ENCODE measurements at regions not wholly inside any gene's neighbourhood (a gene's known extent, or its start where the extent isn't known, plus 50 kb on each side); places are given as distances from the start of the nearest gene placed in this dataset.

- no peak for DNase-seq
These were observed 125.7 kb upstream of the DIO3 start for GRCh38 chr14:101435546-101435945.

GRCh38 chr14:101439023-101439422, 122.3 kb upstream of the DIO3 start:
- no peak for DNase-seq

- DNase-seq, result no peak
These were observed 120.8 kb upstream of the DIO3 start for GRCh38 chr14:101440496-101440895.

GRCh38 chr14:101441710-101442109, 119.6 kb upstream of the DIO3 start:
- no peak for DNase-seq

- DNase-seq, result peak; percentile 48
These were observed 118.8 kb upstream of the DIO3 start for GRCh38 chr14:101442451-101442850.

GRCh38 chr14:101444116-101444515, 117.2 kb upstream of the DIO3 start:
- DNase-seq, result no peak

- no peak for DNase-seq
These were observed 116.0 kb upstream of the DIO3 start for GRCh38 chr14:101445278-101445677.

- DNase-seq, result no peak
These were observed 114.8 kb upstream of the DIO3 start for GRCh38 chr14:101446387-101446969.

- no peak for DNase-seq
These were observed 112.2 kb upstream of the DIO3 start for GRCh38 chr14:101449114-101449513.

GRCh38 chr14:101451166-101451565, 110.1 kb upstream of the DIO3 start:
- DNase-seq, result peak; percentile 16

- no peak for DNase-seq
These were observed 108.1 kb upstream of the DIO3 start for GRCh38 chr14:101453225-101453624.

- DNase-seq, result no peak
These were observed 107.1 kb upstream of the DIO3 start for GRCh38 chr14:101454229-101454628.

GRCh38 chr14:101456246-101457175, 104.8 kb upstream of the DIO3 start:
- no peak for DNase-seq

GRCh38 chr14:101457301-101457935, 103.9 kb upstream of the DIO3 start:
- DNase-seq, result no peak

GRCh38 chr14:101457936-101458740, 103.2 kb upstream of the DIO3 start:
- DNase-seq, result no peak

- no peak for DNase-seq
These were observed 102.3 kb upstream of the DIO3 start for GRCh38 chr14:101458741-101459550.

GRCh38 chr14:101459551-101459900, 101.8 kb upstream of the DIO3 start:
- no peak for DNase-seq

GRCh38 chr14:101460521-101460920, 100.8 kb upstream of the DIO3 start:
- no peak for DNase-seq

GRCh38 chr14:101460986-101461750, 100.1 kb upstream of the DIO3 start:
- DNase-seq, result no peak

GRCh38 chr14:101461891-101462290, 99.4 kb upstream of the DIO3 start:
- DNase-seq, result no peak

Measured in hematopoietic multipotent progenitor cell treated with erythropoietin and hydrocortisone succinate and interleukin-3 and kit ligand, for 6 days (in vitro differentiated cells).